ENCODE measurements at regions not wholly inside any gene's neighbourhood (a gene's known extent, or its start where the extent isn't known, plus 50 kb on each side); places are given as distances from the start of the nearest gene placed in this dataset.

GRCh38 chr4:150010525-150011126 is 67.6 kb upstream of the DCLK2 start:
- POLR2A ChIA-PET, result no interaction called here

More at GRCh38 chr4:150010525-150011126, 67.6 kb upstream of the DCLK2 start:
- ChIA-PET CTCF (interaction anchor here (0.7 to 5.8 kb wide), 10 partner anchors 12 to 857 kb away, joined by 3 to 38 read pairs (median 4); no protein-coding TSS in a partner anchor), RAD21 (ENCODE audit: unreplicated experiment) (interaction anchor here (2.3 kb wide), 1 partner anchor 199 kb away, joined by 12 read pairs; no protein-coding TSS in a partner anchor), SMC1A (ENCODE audit: uncharacterized antibody, unreplicated experiment) (interaction anchor here (0.8 to 1.6 kb wide), 6 partner anchors 22 to 234 kb away, joined by 3 to 6 read pairs (median 4); no protein-coding TSS in a partner anchor)
- Histone ChIP-seq H3K27ac (ENCODE audit: control insufficient read depth, insufficient read depth) (no peak overlapping the region), H4K20me1 (ENCODE audit: control insufficient read depth, insufficient read depth) (no peaks in the 10 kb centered on the region), H3K36me3 (ENCODE audit: control insufficient read depth in 2 of 2, insufficient read depth in 2 of 2, low read length in 1 of 2) (no peaks in the 10 kb centered on the region), H3K4me2 (ENCODE audit: control insufficient read depth, insufficient read depth) (no peak overlapping the region), H3K4me3 (no peak overlapping the region), H3K9me3 (replicated peaks; ENCODE audit: control insufficient read depth, insufficient read depth, low read length) (no peaks in the 10 kb centered on the region), H3K4me1 (ENCODE audit: control insufficient read depth, insufficient read depth, low read length) (no peaks in the 10 kb centered on the region), H3K79me2 (ENCODE audit: control insufficient read depth, insufficient read depth, low read length) (no peaks in the 10 kb centered on the region), H3K27me3 (replicated peaks in 1 of 2; ENCODE audit: control insufficient read depth in 2 of 2, insufficient read depth in 2 of 2, low read length in 1 of 2) (peaks cover 0 to 4% of the 10 kb centered on the region in 2 experiments; a peak in 1 of 4 replicates), H2AFZ (ENCODE audit: control insufficient read depth, low read depth, low read length) (no peak overlapping the region; the same call in 1 of the 2 replicates), H3K9ac (ENCODE audit: control insufficient read depth, insufficient read depth, low read length) (no peak overlapping the region)
- DNase-seq (ENCODE audit: low read depth, low spot score) (no peak), ATAC-seq (peak; percentile 78), FAIRE-seq (no peak)
- in situ Hi-C loops (cut with MboI), result no loop called here
- WGBS (ENCODE audit: insufficient coverage, insufficient replicate concordance, low lambda C conversion rate, missing lambda C conversion rate), result 0% methylated on average over 5 of the region's 6 CpGs
- TF ChIP-seq TCF7 (IDR thresholded peaks at IDR 0.05; ENCODE audit: borderline replicate concordance) (no peak), ZBTB33 (IDR thresholded peaks at IDR 0.05) (no peak), HDGF (IDR thresholded peaks at IDR 0.05) (no peak), E4F1 (IDR thresholded peaks at IDR 0.05; ENCODE audit: borderline replicate concordance, partially characterized antibody) (no peak), POLR2AphosphoS2 (IDR thresholded peaks at IDR 0.05; ENCODE audit: low read depth, low read length) (no peak), SMC3 (IDR thresholded peaks at IDR 0.05; ENCODE audit: borderline replicate concordance, low read length) (peak; percentile 48; the same call in 1 of the 2 replicates), CTCF (IDR thresholded peaks at IDR 0.05 in 2 of 3, conservative IDR thresholded peaks at IDR 0.05 in 1 of 3; ENCODE audit: control insufficient read depth in 2 of 3, extremely low read depth in 1 of 3, insufficient read depth in 1 of 3, low read depth in 3 of 3, low read length in 3 of 3) (peak; percentile 38 to 49 (median 46); a peak in 4 of 6 replicates), JUNB (IDR thresholded peaks at IDR 0.05) (no peak), EED (IDR thresholded peaks at IDR 0.05; ENCODE audit: low read depth) (no peak), FOXK2 (IDR thresholded peaks at IDR 0.05) (no peak), RELB (IDR thresholded peaks at IDR 0.05; ENCODE audit: low read depth) (no peak), RAD21 (IDR thresholded peaks at IDR 0.05; ENCODE audit: insufficient read depth, low read depth, low read length) (peak; percentile 71), SUPT20H (IDR thresholded peaks at IDR 0.05; ENCODE audit: borderline replicate concordance, control insufficient read depth, low read depth, low read length) (no peak), RB1 (IDR thresholded peaks at IDR 0.05; ENCODE audit: borderline replicate concordance) (no peak)
- no TSS peak for BruUV-seq (replicated peaks)
- intact Hi-C loops (cut with micrococcal nuclease; ENCODE audit: unreplicated experiment), result loop anchor here (2.0 to 5.0 kb wide), 2 partner anchors 198 to 232 kb away; no protein-coding TSS in a partner anchor

Measured in GM12878 (cell line).